WTC11 (cell line): ENCODE measurements at regions not wholly inside any gene's neighbourhood (a gene's known extent, or its start where the extent isn't known, plus 50 kb on each side); places are given as distances from the start of the nearest gene placed in this dataset.

Source experiments
- CTCF ChIP-seq: fragments of 200-600 bp; IDR thresholded peaks from 2 replicates; pipeline ENCODE4 v1.8.0; 2022; ENCODE audit warnings: antibody characterized with exemption
- E2F5 ChIP-seq: sonication (generic); formaldehyde crosslinking; IDR thresholded peaks from 2 replicates; pipeline ENCODE4 v1.8.1; 2022; ENCODE audit warnings: mild to moderate bottlenecking, moderate library complexity, missing genetic modification reagents
- MYBL2 ChIP-seq: sonication (generic); formaldehyde crosslinking; IDR thresholded peaks from 2 replicates; pipeline ENCODE4 v1.8.1; 2023; ENCODE audit warnings: mild to moderate bottlenecking, moderate library complexity, missing genetic modification reagents
- RELA ChIP-seq: sonication (generic); formaldehyde crosslinking; IDR thresholded peaks from 2 replicates; pipeline ENCODE4 v1.8.1; 2022; ENCODE audit warnings: missing genetic modification reagents, mild to moderate bottlenecking, borderline replicate concordance
- TF ChIP-seq, protein P1 (sequence below): sonication (generic); formaldehyde crosslinking; IDR thresholded peaks from 2 replicates; pipeline ENCODE4 v1.8.0; 2022; ENCODE audit warnings: mild to moderate bottlenecking, missing genetic modification reagents

DNA sequence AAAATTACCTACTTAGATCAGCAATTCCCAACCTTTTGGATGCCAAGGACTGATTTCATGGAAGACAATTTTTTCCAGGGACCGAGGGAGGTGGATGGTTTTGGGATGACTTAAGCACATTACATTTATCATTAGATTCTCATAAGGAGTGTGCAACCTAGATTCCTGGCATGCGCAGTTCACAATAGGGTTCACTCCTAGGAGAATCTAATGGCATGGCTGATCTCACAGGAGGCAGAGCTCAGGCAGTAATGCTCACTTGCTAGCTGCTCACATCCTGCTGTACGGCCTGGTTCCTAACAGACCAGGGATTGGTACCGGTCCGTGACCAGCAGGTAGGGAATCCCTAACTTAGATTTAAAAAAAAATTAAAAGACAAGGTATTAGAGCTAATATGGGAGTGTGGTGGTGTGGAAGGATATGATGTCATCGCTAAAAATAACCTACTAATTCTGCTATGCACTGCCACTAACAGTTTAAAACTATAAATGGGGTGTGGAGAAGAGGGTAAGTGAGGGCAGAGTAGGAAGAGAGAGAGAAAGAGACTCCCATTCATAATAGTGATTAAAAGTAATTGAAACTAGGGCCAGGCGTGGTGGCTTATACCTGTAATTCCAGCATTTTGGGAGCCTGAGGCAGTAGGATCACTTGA is 282.7 kb downstream of the BAMBI start:
- TF ChIP-seq, protein P1, sequence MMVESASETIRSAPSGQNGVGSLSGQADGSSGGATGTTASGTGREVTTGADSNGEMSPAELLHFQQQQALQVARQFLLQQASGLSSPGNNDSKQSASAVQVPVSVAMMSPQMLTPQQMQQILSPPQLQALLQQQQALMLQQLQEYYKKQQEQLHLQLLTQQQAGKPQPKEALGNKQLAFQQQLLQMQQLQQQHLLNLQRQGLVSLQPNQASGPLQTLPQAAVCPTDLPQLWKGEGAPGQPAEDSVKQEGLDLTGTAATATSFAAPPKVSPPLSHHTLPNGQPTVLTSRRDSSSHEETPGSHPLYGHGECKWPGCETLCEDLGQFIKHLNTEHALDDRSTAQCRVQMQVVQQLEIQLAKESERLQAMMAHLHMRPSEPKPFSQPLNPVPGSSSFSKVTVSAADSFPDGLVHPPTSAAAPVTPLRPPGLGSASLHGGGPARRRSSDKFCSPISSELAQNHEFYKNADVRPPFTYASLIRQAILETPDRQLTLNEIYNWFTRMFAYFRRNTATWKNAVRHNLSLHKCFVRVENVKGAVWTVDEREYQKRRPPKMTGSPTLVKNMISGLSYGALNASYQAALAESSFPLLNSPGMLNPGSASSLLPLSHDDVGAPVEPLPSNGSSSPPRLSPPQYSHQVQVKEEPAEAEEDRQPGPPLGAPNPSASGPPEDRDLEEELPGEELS (CRISPR knock-in tag): no peak
- no peak for TF ChIP-seq MYBL2 (CRISPR knock-in tag)
- no peak for TF ChIP-seq RELA (CRISPR knock-in tag)
- no peak for TF ChIP-seq CTCF
- no peak for TF ChIP-seq E2F5 (CRISPR knock-in tag)
